GM19395 (cell line): ENCODE measurements at regions not wholly inside any gene's neighbourhood (a gene's known extent, or its start where the extent isn't known, plus 50 kb on each side); places are given as distances from the start of the nearest gene placed in this dataset.

Source experiments
- ATAC-seq: cut with Tn5 transposase; IDR thresholded peaks from one replicate; pipeline ENCODE4 v1.9.1; 2021; ENCODE audit warnings: mild to moderate bottlenecking, moderate library complexity; ENCODE audit not compliant: unreplicated experiment

- ATAC-seq = no peak
These were observed 268.0 kb downstream of the ZEB1 start for GRCh38 chr10:31586723-31587638.

DNA sequence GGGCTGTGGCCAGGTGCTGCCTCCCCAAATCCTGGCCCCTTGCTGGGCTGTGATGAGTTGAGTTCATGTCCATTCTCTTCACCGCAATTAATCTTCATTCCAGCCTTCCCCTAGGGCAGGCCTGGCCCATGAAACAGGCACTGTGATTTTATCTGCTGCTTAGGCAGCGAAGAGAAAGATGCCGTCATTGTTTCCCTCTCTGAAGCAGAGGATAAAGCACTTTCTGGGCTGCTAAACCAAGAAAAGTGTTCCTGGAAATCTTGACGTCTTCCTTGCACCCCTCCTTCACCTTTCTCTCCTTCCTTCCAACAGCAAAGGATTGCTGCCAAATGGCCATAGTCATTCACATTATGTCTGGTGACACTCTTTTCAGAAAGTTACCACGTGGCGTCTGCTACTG is 265.9 kb downstream of the ZEB1 start:
- ATAC-seq = no peak

DNA sequence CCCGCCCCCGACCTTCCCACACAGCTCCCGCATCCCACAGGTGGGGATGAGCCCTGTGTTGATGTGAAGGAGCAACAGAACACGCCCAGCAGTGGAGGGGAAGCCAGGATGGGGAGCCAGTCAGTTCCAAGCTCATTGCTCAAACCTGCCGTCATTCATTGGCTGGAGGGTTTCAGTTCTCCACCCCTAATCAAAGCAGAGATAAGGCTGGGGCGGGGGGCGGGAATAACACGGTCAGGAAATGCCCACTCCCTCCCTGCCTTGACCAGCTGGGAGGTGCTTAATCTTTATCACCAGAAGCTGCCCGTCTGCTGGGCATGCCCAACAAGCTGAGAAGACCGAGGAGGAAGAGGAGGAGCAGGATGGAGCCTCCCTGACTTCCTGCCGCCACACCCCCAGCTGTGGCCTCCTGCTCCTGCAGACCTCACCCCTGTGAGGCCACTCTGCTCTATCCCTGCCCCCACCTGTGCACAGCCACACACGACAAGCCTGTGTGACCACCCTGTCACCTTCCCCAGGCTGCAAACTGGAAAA is 265.1 kb downstream of the ZEB1 start:
- ATAC-seq = no peak

DNA sequence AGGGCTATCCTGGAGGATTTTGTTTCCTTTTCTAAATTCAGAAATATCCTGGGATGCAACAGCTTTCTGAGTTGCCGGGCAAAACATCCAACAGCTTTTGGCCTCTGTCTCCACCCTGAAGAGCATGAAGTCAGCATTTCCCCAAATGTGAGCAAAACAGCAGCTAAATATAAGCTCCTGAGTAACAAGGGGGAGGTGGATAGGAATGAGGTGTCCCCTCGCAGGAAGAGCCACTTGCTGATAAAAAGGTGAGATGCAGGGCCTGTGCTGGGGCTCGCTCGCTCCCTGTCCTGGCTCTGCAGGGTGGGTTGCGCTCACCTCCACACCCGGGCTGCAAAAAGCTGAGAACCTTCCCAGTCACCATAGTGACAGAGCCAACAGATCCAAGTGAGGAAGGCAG is 264.3 kb downstream of the ZEB1 start:
- no peak for ATAC-seq

GRCh38 chr10:31582365-31583052 is 263.5 kb downstream of the ZEB1 start:
- ATAC-seq = no peak

GRCh38 chr10:31581741-31582323 is 262.8 kb downstream of the ZEB1 start:
- peak; percentile 72 for ATAC-seq

DNA sequence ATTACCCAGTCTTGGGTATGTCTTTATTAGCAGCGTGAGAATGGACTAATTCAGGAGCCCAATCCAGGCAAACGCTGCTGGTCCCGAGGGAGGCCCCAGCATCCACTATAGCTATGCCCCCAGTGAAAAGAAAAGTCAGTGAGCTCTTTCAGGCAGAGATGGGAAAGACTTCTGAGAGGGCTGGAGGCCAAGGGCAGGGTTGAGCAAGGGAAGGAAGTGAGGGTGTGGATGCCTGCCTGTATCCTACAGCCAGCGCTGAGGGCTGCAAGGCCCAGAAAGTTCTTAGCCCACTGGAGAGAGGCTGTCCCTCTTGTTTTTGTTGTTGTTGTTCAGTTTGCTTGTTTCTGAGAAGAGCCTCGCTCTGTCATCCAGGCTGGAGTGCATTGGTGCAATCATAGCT is 261.6 kb downstream of the ZEB1 start:
- ATAC-seq = no peak
